CD4-positive, CD25-positive, alpha-beta regulatory T cell (primary cell): ENCODE measurements at regions not wholly inside any gene's neighbourhood (a gene's known extent, or its start where the extent isn't known, plus 50 kb on each side); places are given as distances from the start of the nearest gene placed in this dataset.

Experiments used
- ATAC-seq, 2 donors: fragments of 150-1000 bp; cut with Tn5 transposase; one replicate each; pipeline ENCODE4 v1.10.0; 2021; ENCODE audit warnings: low read depth in 2 of 2, moderate number of reproducible peaks in 2 of 2, moderate library complexity in 1 of 2
- DNase-seq, 3 donors: peaks; one replicate each; pipeline versions ENCODE4 v3.0.0 to v3.0.0-alpha.2; 2012 to 2022; ENCODE audit warnings: mixed read lengths in 1 of 3
- H3K27ac ChIP-seq: one replicate; pipeline ENCODE4 v1.7.0; 2013; ENCODE audit warnings: mild to moderate bottlenecking, low read length; ENCODE audit not compliant: insufficient read depth, poor library complexity, severe bottlenecking
- H3K27me3 ChIP-seq: one replicate; pipeline ENCODE4 v1.7.0; 2013; ENCODE audit warnings: low read length; ENCODE audit not compliant: control insufficient read depth, insufficient read depth
- H3K36me3 ChIP-seq: one replicate; pipeline ENCODE4 v1.7.0; 2013; ENCODE audit warnings: mild to moderate bottlenecking, low read length, moderate library complexity; ENCODE audit not compliant: control insufficient read depth, insufficient read depth
- H3K4me1 ChIP-seq: 2 replicates; pipeline ENCODE4 v1.7.0; 2013; ENCODE audit warnings: mild to moderate bottlenecking, low read length; ENCODE audit not compliant: insufficient read depth, control insufficient read depth, poor library complexity, severe bottlenecking
- H3K4me3 ChIP-seq: one replicate; pipeline ENCODE4 v1.7.0; 2013; ENCODE audit warnings: low read depth, mild to moderate bottlenecking, low read length, moderate library complexity
- H3K9me3 ChIP-seq, 2 experiments: 1 replicate in 1 of 2; 2 replicates in 1 of 2; pipeline ENCODE4 v1.7.0; 2013; ENCODE audit warnings: low read length in 2 of 2, mild to moderate bottlenecking in 1 of 2, moderate library complexity in 1 of 2; ENCODE audit not compliant: control insufficient read depth in 2 of 2
- H3K27ac Mint-ChIP-seq, 3 donors: one replicate each; pipeline ENCODE4 v1.8.0; 2020 to 2022; ENCODE audit warnings: mild to moderate bottlenecking in 3 of 3, mixed read lengths in 3 of 3, moderate library complexity in 2 of 3
- H3K27me3 Mint-ChIP-seq: one replicate; pipeline ENCODE4 v1.8.0; 2022; ENCODE audit warnings: mild to moderate bottlenecking, mixed read lengths
- H3K36me3 Mint-ChIP-seq: one replicate; pipeline ENCODE4 v1.8.0; 2020; ENCODE audit warnings: mixed read lengths
- H3K4me1 Mint-ChIP-seq, 4 donors: one replicate each; pipeline ENCODE4 v1.8.0; 2020 to 2022; ENCODE audit warnings: mixed read lengths in 4 of 4, mild to moderate bottlenecking in 1 of 4
- H3K4me3 Mint-ChIP-seq, 4 donors: one replicate each; pipeline ENCODE4 v1.8.0; 2020 to 2022; ENCODE audit warnings: mild to moderate bottlenecking in 4 of 4, mixed read lengths in 4 of 4, moderate library complexity in 3 of 4
- H3K9me3 Mint-ChIP-seq, 7 donors: one replicate each; pipeline ENCODE4 v1.8.0; 2020 to 2022; ENCODE audit warnings: mixed read lengths in 7 of 7, mild to moderate bottlenecking in 3 of 7, moderate library complexity in 2 of 7

GRCh38 chrX:27924718-27925117 lies 56.5 kb downstream of the DCAF8L1 start:
- peaks cover 1 to 23% (median 6%) of the 10 kb centered on the region in 7 donors for H3K9me3 Mint-ChIP-seq
- no peaks in the 10 kb centered on the region for H3K36me3 Mint-ChIP-seq
- no peaks in the 10 kb centered on the region for H3K27me3 ChIP-seq
- no peak overlapping the region for H3K4me3 ChIP-seq
- H3K9me3 ChIP-seq = no peaks in the 10 kb centered on the region
- no peaks in the 10 kb centered on the region for H3K27me3 Mint-ChIP-seq
- ATAC-seq (no peak), DNase-seq (no peak)
- no peaks in the 10 kb centered on the region for H3K4me1 Mint-ChIP-seq
- H3K4me1 ChIP-seq = no peaks in the 10 kb centered on the region
- H3K27ac ChIP-seq = no peak overlapping the region
- H3K4me3 Mint-ChIP-seq = no peak overlapping the region
- no peaks in the 10 kb centered on the region for H3K36me3 ChIP-seq
- no peak overlapping the region for H3K27ac Mint-ChIP-seq

- Mint-ChIP-seq H3K27me3 (no peaks in the 10 kb centered on the region), H3K27ac (no peak overlapping the region), H3K9me3 (peaks cover 1 to 19% (median 6%) of the 10 kb centered on the region in 7 donors), H3K4me1 (no peaks in the 10 kb centered on the region), H3K4me3 (no peak overlapping the region), H3K36me3 (no peaks in the 10 kb centered on the region)
- DNase-seq (no peak), ATAC-seq (no peak)
- Histone ChIP-seq H3K27me3 (no peaks in the 10 kb centered on the region), H3K9me3 (no peaks in the 10 kb centered on the region), H3K4me3 (no peak overlapping the region), H3K27ac (no peak overlapping the region), H3K36me3 (no peaks in the 10 kb centered on the region), H3K4me1 (no peaks in the 10 kb centered on the region)
Measured at GRCh38 chrX:27924261-27924660, 57.0 kb downstream of the DCAF8L1 start.

GRCh38 chrX:27918799-27919198 lies 62.5 kb downstream of the DCAF8L1 start:
- no peak for ATAC-seq

GRCh38 chrX:27917713-27918500 lies 63.3 kb downstream of the DCAF8L1 start:
- Mint-ChIP-seq H3K27me3 (no peaks in the 10 kb centered on the region), H3K9me3 (peaks cover 0 to 9% (median 0%) of the 10 kb centered on the region in 7 donors), H3K4me1 (no peaks in the 10 kb centered on the region), H3K27ac (no peak overlapping the region), H3K4me3 (no peak overlapping the region), H3K36me3 (no peaks in the 10 kb centered on the region)
- DNase-seq (no peak), ATAC-seq (no peak)
- H3K27ac ChIP-seq = no peak overlapping the region
- no peaks in the 10 kb centered on the region for H3K4me1 ChIP-seq
- no peak overlapping the region for H3K4me3 ChIP-seq
- no peaks in the 10 kb centered on the region for H3K9me3 ChIP-seq
- no peaks in the 10 kb centered on the region for H3K36me3 ChIP-seq
- no peaks in the 10 kb centered on the region for H3K27me3 ChIP-seq

More at GRCh38 chrX:27918799-27919198, 62.5 kb downstream of the DCAF8L1 start:
- Histone ChIP-seq H3K27me3 (no peaks in the 10 kb centered on the region), H3K36me3 (no peaks in the 10 kb centered on the region), H3K4me3 (no peak overlapping the region), H3K27ac (no peak overlapping the region), H3K9me3 (no peaks in the 10 kb centered on the region), H3K4me1 (no peaks in the 10 kb centered on the region)
- H3K4me1 Mint-ChIP-seq = no peaks in the 10 kb centered on the region
- DNase-seq = no peak
- H3K27me3 Mint-ChIP-seq = no peaks in the 10 kb centered on the region
- peaks cover 0 to 12% (median 0%) of the 10 kb centered on the region in 7 donors for H3K9me3 Mint-ChIP-seq
- no peak overlapping the region for H3K4me3 Mint-ChIP-seq
- H3K36me3 Mint-ChIP-seq = no peaks in the 10 kb centered on the region
- H3K27ac Mint-ChIP-seq = no peak overlapping the region

- H3K27me3 Mint-ChIP-seq = no peaks in the 10 kb centered on the region
- peaks cover 0 to 8% (median 2%) of the 10 kb centered on the region in 7 donors for H3K9me3 Mint-ChIP-seq
- Histone ChIP-seq H3K36me3 (no peaks in the 10 kb centered on the region), H3K9me3 (no peaks in the 10 kb centered on the region), H3K27me3 (no peaks in the 10 kb centered on the region), H3K27ac (no peak overlapping the region), H3K4me1 (no peaks in the 10 kb centered on the region), H3K4me3 (no peak overlapping the region)
- H3K27ac Mint-ChIP-seq = no peak overlapping the region
- no peak overlapping the region for H3K4me3 Mint-ChIP-seq
- no peaks in the 10 kb centered on the region for H3K36me3 Mint-ChIP-seq
- ATAC-seq = no peak
- no peaks in the 10 kb centered on the region for H3K4me1 Mint-ChIP-seq
- peak in 1 of 3 donors; percentile 6 for DNase-seq
Measured at GRCh38 chrX:27915617-27916016, 65.6 kb downstream of the DCAF8L1 start.

- Histone ChIP-seq H3K9me3 (no peaks in the 10 kb centered on the region), H3K27me3 (no peaks in the 10 kb centered on the region), H3K4me3 (no peak overlapping the region), H3K36me3 (no peaks in the 10 kb centered on the region), H3K27ac (no peak overlapping the region), H3K4me1 (no peaks in the 10 kb centered on the region)
- Mint-ChIP-seq H3K4me1 (no peaks in the 10 kb centered on the region), H3K9me3 (peaks cover 0 to 4% (median 0%) of the 10 kb centered on the region in 7 donors), H3K4me3 (no peak overlapping the region), H3K27me3 (no peaks in the 10 kb centered on the region), H3K36me3 (no peaks in the 10 kb centered on the region), H3K27ac (no peak overlapping the region)
- ATAC-seq (no peak), DNase-seq (no peak)
Measured at GRCh38 chrX:27910412-27910811, 70.8 kb downstream of the DCAF8L1 start.

GRCh38 chrX:27903960-27904359 lies 77.3 kb downstream of the DCAF8L1 start:
- no peaks in the 10 kb centered on the region for H3K4me1 Mint-ChIP-seq
- H3K4me3 ChIP-seq = no peak overlapping the region
- no peak overlapping the region for H3K27ac Mint-ChIP-seq
- H3K9me3 Mint-ChIP-seq = peaks cover 0 to 8% (median 2%) of the 10 kb centered on the region in 7 donors
- no peaks in the 10 kb centered on the region for H3K27me3 Mint-ChIP-seq
- no peaks in the 10 kb centered on the region for H3K36me3 ChIP-seq
- H3K27me3 ChIP-seq = no peaks in the 10 kb centered on the region
- no peaks in the 10 kb centered on the region for H3K4me1 ChIP-seq
- ATAC-seq (no peak), DNase-seq (no peak)
- H3K4me3 Mint-ChIP-seq = no peak overlapping the region
- H3K27ac ChIP-seq = no peak overlapping the region
- H3K36me3 Mint-ChIP-seq = no peaks in the 10 kb centered on the region
- no peaks in the 10 kb centered on the region for H3K9me3 ChIP-seq

- Histone ChIP-seq H3K4me1 (no peaks in the 10 kb centered on the region), H3K4me3 (no peak overlapping the region), H3K9me3 (no peaks in the 10 kb centered on the region), H3K36me3 (no peaks in the 10 kb centered on the region), H3K27ac (no peak overlapping the region), H3K27me3 (no peaks in the 10 kb centered on the region)
- no peaks in the 10 kb centered on the region for H3K27me3 Mint-ChIP-seq
- no peak for DNase-seq
- no peak for ATAC-seq
- no peak overlapping the region for H3K27ac Mint-ChIP-seq
- H3K36me3 Mint-ChIP-seq = no peaks in the 10 kb centered on the region
- H3K9me3 Mint-ChIP-seq = peaks cover 0 to 14% (median 2%) of the 10 kb centered on the region in 7 donors
- H3K4me1 Mint-ChIP-seq = no peaks in the 10 kb centered on the region
- no peak overlapping the region for H3K4me3 Mint-ChIP-seq
Measured at GRCh38 chrX:27893871-27894270, 86.1 kb downstream of the MAGEB10 start.
